CD4-positive, alpha-beta T cell (primary cell): ENCODE measurements at regions not wholly inside any gene's neighbourhood (a gene's known extent, or its start where the extent isn't known, plus 50 kb on each side); places are given as distances from the start of the nearest gene placed in this dataset.

Experiments
- ATAC-seq: fragments of 200-7000 bp; cut with Tn5 transposase; one replicate; pipeline ENCODE4 v1.10.0; 2022; ENCODE audit warnings: mild to moderate bottlenecking; ENCODE audit not compliant: poor library complexity
- CTCF ChIA-PET: fragments of 350-600 bp; sonication (Branson Sonifier 250); formaldehyde crosslinking; loops from one replicate; lab custom pipeline; 2021; ENCODE audit warnings: antibody characterized with exemption, inconsistent platforms; lab: Charles Lee
- POLR2A ChIA-PET: fragments of 350-600 bp; sonication (Branson Sonifier 250); formaldehyde crosslinking; loops from one replicate; lab custom pipeline; 2021; ENCODE audit warnings: antibody characterized with exemption, inconsistent platforms; lab: Charles Lee
- DNase-seq, 14 experiments: peaks; one replicate each; pipeline ENCODE4 v3.0.0-alpha.2; 2013 to 2020; ENCODE audit warnings: mixed read lengths in 2 of 14
- H3K27ac ChIP-seq, 2 donors: one replicate each; pipeline versions ENCODE4 v1.5.1 to v1.7.0; 2013; ENCODE audit warnings: low read length in 2 of 2, low read depth in 1 of 2, mild to moderate bottlenecking in 1 of 2
- H3K27me3 ChIP-seq, 2 experiments: 1 replicate in 1 of 2; 2 replicates in 1 of 2; pipeline versions ENCODE4 v1.6.1 to v1.7.0; 2013; ENCODE audit warnings: low read length in 2 of 2, control low read depth in 1 of 2, mild to moderate bottlenecking in 1 of 2, moderate library complexity in 1 of 2; ENCODE audit not compliant: insufficient read depth in 2 of 2, control insufficient read depth in 1 of 2
- H3K36me3 ChIP-seq: one replicate; pipeline ENCODE4 v1.6.1; 2013; ENCODE audit warnings: low read length, control low read depth; ENCODE audit not compliant: insufficient read depth
- H3K4me1 ChIP-seq: one replicate; pipeline ENCODE4 v1.6.1; 2013; ENCODE audit warnings: low read length, control low read depth; ENCODE audit not compliant: insufficient read depth
- H3K4me3 ChIP-seq: one replicate; pipeline ENCODE4 v1.5.1; 2013; ENCODE audit warnings: mild to moderate bottlenecking, low read length, moderate library complexity
- H3K9me3 ChIP-seq, 2 experiments: 1 replicate in 1 of 2; 2 replicates in 1 of 2; pipeline versions ENCODE4 v1.6.1 to v1.7.0; 2013; ENCODE audit warnings: low read length in 2 of 2, mild to moderate bottlenecking in 2 of 2, control low read depth in 1 of 2, moderate library complexity in 1 of 2; ENCODE audit not compliant: control insufficient read depth in 1 of 2, insufficient read depth in 1 of 2
- H3K27ac Mint-ChIP-seq: one replicate; pipeline ENCODE4 v1.8.0; 2020; ENCODE audit warnings: mixed read lengths
- H3K27me3 Mint-ChIP-seq: one replicate; pipeline ENCODE4 v1.8.0; 2021; ENCODE audit warnings: mixed read lengths
- H3K36me3 Mint-ChIP-seq: one replicate; pipeline ENCODE4 v1.8.0; 2021; ENCODE audit warnings: low read depth, mixed read lengths
- H3K4me1 Mint-ChIP-seq: one replicate; pipeline ENCODE4 v1.8.0; 2021; ENCODE audit warnings: low read depth, mixed read lengths
- H3K4me3 Mint-ChIP-seq: one replicate; pipeline ENCODE4 v1.8.0; 2020; ENCODE audit warnings: mild to moderate bottlenecking, mixed read lengths
- H3K9me3 Mint-ChIP-seq: one replicate; pipeline ENCODE4 v1.8.0; 2020; ENCODE audit warnings: mixed read lengths
- CTCF ChIP-seq: fragments of 200-600 bp; IDR thresholded peaks from one replicate; pipeline ENCODE4 v1.8.0; 2022; ENCODE audit warnings: antibody characterized with exemption, mild to moderate bottlenecking
- intact Hi-C, 2 experiments: fragments of 100-400 bp; cut with DNase I in 1 of 2; cut with micrococcal nuclease in 1 of 2; formaldehyde crosslinking; loops; one replicate each; pipeline versions ENCODE4 v1.15.1 to v1.9.0; 2023 to 2025; cut with DNase I, micrococcal nuclease

GRCh38 chr2:8043295-8043694, 638.6 kb upstream of the ID2 start:
- no peak overlapping the region for H3K27ac ChIP-seq
- no peaks in the 10 kb centered on the region for H3K27me3 ChIP-seq
- H3K4me3 ChIP-seq, result no peak overlapping the region
- no peak overlapping the region for H3K27ac Mint-ChIP-seq
- ATAC-seq, result no peak
- no peak for TF ChIP-seq CTCF
- no peaks in the 10 kb centered on the region for H3K36me3 Mint-ChIP-seq
- CTCF ChIA-PET, result no interaction called here
- no peaks in the 10 kb centered on the region for H3K4me1 ChIP-seq
- no peaks in the 10 kb centered on the region for H3K9me3 Mint-ChIP-seq
- no peaks in the 10 kb centered on the region for H3K4me1 Mint-ChIP-seq
- no peaks in the 10 kb centered on the region for H3K9me3 ChIP-seq
- H3K4me3 Mint-ChIP-seq, result no peak overlapping the region
- intact Hi-C loops, result no loop called here
- H3K27me3 Mint-ChIP-seq, result no peaks in the 10 kb centered on the region
- POLR2A ChIA-PET, result no interaction called here
- no peaks in the 10 kb centered on the region for H3K36me3 ChIP-seq
- no peak for DNase-seq

DNA sequence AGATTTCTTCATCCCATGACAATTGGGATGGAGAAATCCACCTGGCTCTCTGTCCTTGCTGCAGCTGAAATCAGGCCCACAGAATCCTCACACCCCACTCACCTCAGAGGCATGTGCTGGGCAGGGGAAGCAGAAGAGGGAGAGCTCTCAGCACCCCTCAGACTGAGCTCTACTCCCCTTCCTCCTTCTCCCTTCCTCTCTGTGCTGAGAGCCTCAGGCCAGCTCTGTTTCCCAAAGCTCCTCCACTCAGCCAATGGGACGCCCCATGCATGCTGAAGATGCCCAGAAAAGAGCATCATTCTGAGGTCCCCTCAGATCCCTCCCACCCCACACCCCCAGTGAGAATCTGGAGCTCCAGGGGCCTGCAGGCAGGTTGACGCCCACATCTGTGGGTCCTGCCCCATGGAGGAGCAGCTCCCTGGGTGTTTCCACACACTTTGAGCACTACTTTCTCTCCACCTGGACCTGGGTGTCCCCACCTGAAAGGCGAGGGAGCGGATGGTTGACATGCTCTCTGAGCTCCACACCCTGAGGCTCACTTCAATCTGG, 637.7 kb upstream of the ID2 start:
- intact Hi-C loops, result no loop called here
- H3K9me3 ChIP-seq, result no peaks in the 10 kb centered on the region
- no peak for TF ChIP-seq CTCF
- H3K4me3 ChIP-seq, result no peak overlapping the region
- H3K36me3 Mint-ChIP-seq, result no peaks in the 10 kb centered on the region
- no peak overlapping the region for H3K27ac Mint-ChIP-seq
- no peaks in the 10 kb centered on the region for H3K27me3 ChIP-seq
- H3K27me3 Mint-ChIP-seq, result no peaks in the 10 kb centered on the region
- no peak overlapping the region for H3K4me3 Mint-ChIP-seq
- no peaks in the 10 kb centered on the region for H3K4me1 Mint-ChIP-seq
- no peak for ATAC-seq
- no peaks in the 10 kb centered on the region for H3K36me3 ChIP-seq
- H3K27ac ChIP-seq, result no peak overlapping the region
- ChIA-PET CTCF (no interaction called here), POLR2A (no interaction called here)
- DNase-seq, result no peak
- H3K4me1 ChIP-seq, result no peaks in the 10 kb centered on the region
- no peaks in the 10 kb centered on the region for H3K9me3 Mint-ChIP-seq

DNA sequence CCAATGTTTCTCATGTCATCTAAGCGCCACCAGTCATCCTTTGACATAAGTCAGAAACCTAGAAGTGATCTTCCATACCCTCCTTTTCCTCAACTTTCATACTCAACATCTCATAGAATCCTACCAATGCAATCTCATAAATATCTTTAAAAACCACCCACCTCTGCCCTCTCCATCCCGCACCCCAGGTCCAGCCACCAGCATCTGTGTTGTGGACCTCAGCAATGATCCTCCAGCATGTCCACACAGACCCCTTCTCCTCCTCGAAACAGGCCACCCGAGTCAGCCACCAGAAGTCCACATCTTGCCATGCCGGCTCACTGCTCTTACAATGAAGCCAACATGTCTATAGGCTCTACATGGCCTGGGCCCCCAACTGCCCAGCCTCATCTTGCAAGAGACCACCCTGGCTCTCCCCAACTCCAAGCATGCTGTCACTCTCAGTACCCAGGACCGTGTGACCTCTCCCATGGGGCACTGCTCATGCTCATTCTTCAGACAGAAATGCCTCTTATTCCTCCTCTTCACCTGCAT, 636.7 kb upstream of the ID2 start:
- Histone ChIP-seq H3K27me3 (no peaks in the 10 kb centered on the region), H3K27ac (no peak overlapping the region), H3K36me3 (no peaks in the 10 kb centered on the region), H3K4me3 (no peak overlapping the region), H3K9me3 (no peaks in the 10 kb centered on the region), H3K4me1 (no peaks in the 10 kb centered on the region)
- ATAC-seq (no peak), DNase-seq (no peak)
- Mint-ChIP-seq H3K27me3 (no peaks in the 10 kb centered on the region), H3K9me3 (no peaks in the 10 kb centered on the region), H3K27ac (no peak overlapping the region), H3K4me3 (no peak overlapping the region), H3K36me3 (no peaks in the 10 kb centered on the region), H3K4me1 (no peaks in the 10 kb centered on the region)
- CTCF ChIA-PET, result no interaction called here
- POLR2A ChIA-PET, result no interaction called here
- intact Hi-C loops, result no loop called here
- no peak for TF ChIP-seq CTCF
